GM21381 (cell line): ENCODE measurements at regions not wholly inside any gene's neighbourhood (a gene's known extent, or its start where the extent isn't known, plus 50 kb on each side); places are given as distances from the start of the nearest gene placed in this dataset.
A peak's percentile ranks its signal among the peaks of the same experiment; 100 is the strongest.

Experiments
- ATAC-seq: cut with Tn5 transposase; IDR thresholded peaks from one replicate; pipeline ENCODE4 v1.9.1; 2021; ENCODE audit warnings: mild to moderate bottlenecking, moderate library complexity; ENCODE audit not compliant: unreplicated experiment

- no peak for ATAC-seq
Measured at GRCh38 chr11:37572491-37573171, 974.6 kb upstream of the RAG2 start.

GRCh38 chr11:37571246-37571645 lies 973.2 kb upstream of the RAG2 start:
- ATAC-seq = no peak

- no peak for ATAC-seq
Measured at GRCh38 chr11:37560991-37561390, 963.0 kb upstream of the RAG2 start.

GRCh38 chr11:37560346-37560745 lies 962.3 kb upstream of the RAG2 start:
- ATAC-seq = no peak

- no peak for ATAC-seq
Measured at GRCh38 chr11:37558619-37559210, 960.7 kb upstream of the RAG2 start.

- ATAC-seq = no peak
Measured at GRCh38 chr11:37557990-37558389, 960.0 kb upstream of the RAG2 start.

GRCh38 chr11:37552284-37552683 lies 954.2 kb upstream of the RAG2 start:
- ATAC-seq = no peak

GRCh38 chr11:37544491-37544890 lies 946.5 kb upstream of the RAG2 start:
- ATAC-seq = no peak

GRCh38 chr11:37533830-37534229 lies 935.8 kb upstream of the RAG2 start:
- ATAC-seq = no peak

GRCh38 chr11:37533087-37533486 lies 935.1 kb upstream of the RAG2 start:
- ATAC-seq = no peak

GRCh38 chr11:37532271-37532670 lies 934.2 kb upstream of the RAG2 start:
- ATAC-seq = no peak

- no peak for ATAC-seq
Measured at GRCh38 chr11:37527545-37527944, 929.5 kb upstream of the RAG2 start.

GRCh38 chr11:37525336-37525735 lies 927.3 kb upstream of the RAG2 start:
- no peak for ATAC-seq

GRCh38 chr11:37519781-37520180 lies 921.7 kb upstream of the RAG2 start:
- no peak for ATAC-seq

GRCh38 chr11:37512156-37512780 lies 914.2 kb upstream of the RAG2 start:
- no peak for ATAC-seq

GRCh38 chr11:37511425-37511933 lies 913.4 kb upstream of the RAG2 start:
- ATAC-seq = no peak

- ATAC-seq = no peak
Measured at GRCh38 chr11:37509506-37509905, 911.5 kb upstream of the RAG2 start.

- ATAC-seq = no peak
Measured at GRCh38 chr11:37506531-37506930, 908.5 kb upstream of the RAG2 start.

- ATAC-seq = no peak
Measured at GRCh38 chr11:37505406-37505805, 907.4 kb upstream of the RAG2 start.

GRCh38 chr11:37504921-37505320 lies 906.9 kb upstream of the RAG2 start:
- ATAC-seq = no peak

GRCh38 chr11:37504060-37504611 lies 906.1 kb upstream of the RAG2 start:
- peak; percentile 90 for ATAC-seq
